A549 (cell line): ENCODE measurements at regions not wholly inside any gene's neighbourhood (a gene's known extent, or its start where the extent isn't known, plus 50 kb on each side); places are given as distances from the start of the nearest gene placed in this dataset.

Experiments
- BHLHE40 ChIP-seq: IDR thresholded peaks from 2 replicates; pipeline ENCODE4 v1.6.1; 2012; ENCODE audit warnings: low read depth, low read length, inconsistent platforms
- CHD2 ChIP-seq: fragments of 150-350 bp; IDR thresholded peaks from 2 replicates; pipeline ENCODE4 v1.6.1; 2014; ENCODE audit warnings: low read length; ENCODE audit not compliant: partially characterized antibody
- CTCF ChIP-seq: fragments of >200 bp; sonication (Bioruptor Twin); formaldehyde crosslinking; IDR thresholded peaks from 3 replicates; pipeline ENCODE4 v1.5.1; 2016
- EP300 ChIP-seq, 2 experiments: fragments of >200 bp; sonication (Bioruptor Twin); formaldehyde crosslinking; IDR thresholded peaks; 2 replicates in 1 of 2; 3 replicates in 1 of 2; pipeline ENCODE4 v1.6.1; 2016 to 2017
- GATA3 ChIP-seq: IDR thresholded peaks from 2 replicates; pipeline ENCODE4 v1.6.1; 2012; ENCODE audit warnings: borderline replicate concordance
- MAZ ChIP-seq: fragments of 150-350 bp; IDR thresholded peaks from 2 replicates; pipeline ENCODE4 v1.6.1; 2014; ENCODE audit warnings: antibody characterized with exemption, low read depth, low read length, borderline replicate concordance
- PBX3 ChIP-seq: IDR thresholded peaks from 2 replicates; pipeline ENCODE4 v1.6.1; 2012
- POLR2A ChIP-seq: IDR thresholded peaks from 2 replicates; pipeline ENCODE4 v1.6.1; 2012; ENCODE audit warnings: mild to moderate bottlenecking, low read length
- RAD21 ChIP-seq, 2 experiments: fragments of >200 bp in 1 of 2; sonication (Bioruptor Twin) in 1 of 2; formaldehyde crosslinking in 1 of 2; IDR thresholded peaks in 1 of 2; conservative IDR thresholded peaks in 1 of 2; 2 replicates in 1 of 2; 3 replicates in 1 of 2; pipeline ENCODE4 v1.6.1; 2012 to 2018; ENCODE audit warnings: inconsistent platforms in 1 of 2
- ZFP36 ChIP-seq: fragments of 450-650 bp; IDR thresholded peaks from 2 replicates; pipeline ENCODE4 v1.6.1; 2014; ENCODE audit warnings: borderline replicate concordance; ENCODE audit not compliant: partially characterized antibody

GRCh38 chr4:96974295-96974694 lies 1134.4 kb downstream of the PDHA2 start:
- TF ChIP-seq CHD2 (no peak), CTCF (no peak), EP300 (IDR thresholded peaks at IDR 0.05) (no peak), GATA3 (no peak), PBX3 (no peak), RAD21 (conservative IDR thresholded peaks at IDR 0.05 in 1 of 2, IDR thresholded peaks at IDR 0.05 in 1 of 2) (no peak), MAZ (no peak), BHLHE40 (no peak), ZFP36 (no peak), POLR2A (no peak)
